ENCODE measurements at regions not wholly inside any gene's neighbourhood (a gene's known extent, or its start where the extent isn't known, plus 50 kb on each side); places are given as distances from the start of the nearest gene placed in this dataset.
A peak's percentile ranks its signal among the peaks of the same experiment; 100 is the strongest.

- H3K4me3 ChIP-seq (ENCODE audit: low read depth, low read length) = no peak overlapping the region
- TF ChIP-seq CTCF (IDR thresholded peaks at IDR 0.05; ENCODE audit: insufficient read depth, low read depth, low read length) = no peak
- DNase-seq (ENCODE audit: low read depth) = no peak
Observed at GRCh38 chr10:113456741-113457140, 96.1 kb upstream of the HABP2 start.

DNA sequence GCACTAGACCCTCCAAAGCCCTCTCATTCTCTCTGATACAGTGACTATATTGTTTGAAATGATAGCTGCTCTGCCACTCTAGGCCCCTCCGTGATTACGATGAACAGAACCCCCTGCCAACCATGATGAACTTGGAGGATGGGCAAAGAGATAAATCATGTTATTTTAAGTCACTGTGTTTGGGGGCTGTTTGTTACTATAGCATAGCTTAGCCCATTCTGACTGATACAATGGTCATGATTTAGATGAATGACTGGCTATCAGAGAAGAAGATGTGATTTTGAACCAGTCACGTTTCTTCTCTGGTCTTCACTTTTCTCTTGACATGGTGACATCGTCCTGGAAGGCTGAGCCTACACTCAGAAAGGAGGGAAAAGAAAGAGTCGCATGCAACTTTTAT, 95.4 kb upstream of the HABP2 start:
- no peak for TF ChIP-seq CTCF (IDR thresholded peaks at IDR 0.05; ENCODE audit: insufficient read depth, low read depth, low read length)
- no peak overlapping the region for H3K4me3 ChIP-seq (ENCODE audit: low read depth, low read length)
- no peak for DNase-seq (ENCODE audit: low read depth)

DNA sequence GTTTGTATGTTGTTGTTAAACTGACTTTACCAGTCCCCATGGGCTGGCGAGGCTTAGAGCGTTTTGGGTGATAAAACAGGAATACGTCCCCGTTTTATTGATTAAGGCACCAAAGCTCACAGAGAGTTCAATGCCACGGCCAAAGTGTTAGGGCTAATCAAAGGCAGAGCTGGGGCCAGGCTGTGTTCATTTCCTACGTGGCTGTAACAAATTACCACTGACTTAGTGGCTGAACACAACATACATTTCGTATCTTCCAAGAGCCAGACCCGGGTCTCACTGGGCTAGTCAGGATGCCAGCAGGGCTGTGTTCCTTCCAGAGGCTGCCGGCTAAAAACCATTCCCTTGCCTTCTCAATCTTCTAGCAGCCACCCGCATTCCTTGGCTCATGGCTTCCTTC, 94.4 kb upstream of the HABP2 start:
- no peak for DNase-seq (ENCODE audit: low read depth)
- no peak for TF ChIP-seq CTCF (IDR thresholded peaks at IDR 0.05; ENCODE audit: insufficient read depth, low read depth, low read length)
- no peak overlapping the region for H3K4me3 ChIP-seq (ENCODE audit: low read depth, low read length)

DNA sequence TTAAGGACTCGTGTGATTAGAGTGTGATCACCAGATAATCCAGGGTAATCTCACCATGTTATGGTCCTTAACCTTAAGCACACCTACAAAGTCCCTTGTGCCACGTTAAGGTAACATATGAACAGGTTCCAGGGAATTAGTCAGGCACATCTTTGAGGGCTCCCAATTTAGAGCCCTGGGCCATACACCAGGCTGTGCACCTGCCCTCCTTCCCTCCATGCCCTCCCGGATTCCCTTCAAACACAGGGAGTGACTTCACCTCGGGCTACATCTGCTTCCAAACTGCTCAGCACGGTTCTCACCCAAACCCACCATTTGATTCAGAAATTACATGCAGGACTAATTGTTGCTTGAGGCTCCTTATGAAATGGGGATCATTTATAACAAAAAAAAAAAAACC, 93.9 kb upstream of the HABP2 start:
- no peak overlapping the region for H3K4me3 ChIP-seq (ENCODE audit: low read depth, low read length)
- no peak for DNase-seq (ENCODE audit: low read depth)
- TF ChIP-seq CTCF (IDR thresholded peaks at IDR 0.05; ENCODE audit: insufficient read depth, low read depth, low read length) = no peak

- no peak for DNase-seq (ENCODE audit: low read depth)
- H3K4me3 ChIP-seq (ENCODE audit: low read depth, low read length) = no peak overlapping the region
- no peak for TF ChIP-seq CTCF (IDR thresholded peaks at IDR 0.05; ENCODE audit: insufficient read depth, low read depth, low read length)
Observed at GRCh38 chr10:113459626-113460280, 93.1 kb upstream of the HABP2 start.

DNA sequence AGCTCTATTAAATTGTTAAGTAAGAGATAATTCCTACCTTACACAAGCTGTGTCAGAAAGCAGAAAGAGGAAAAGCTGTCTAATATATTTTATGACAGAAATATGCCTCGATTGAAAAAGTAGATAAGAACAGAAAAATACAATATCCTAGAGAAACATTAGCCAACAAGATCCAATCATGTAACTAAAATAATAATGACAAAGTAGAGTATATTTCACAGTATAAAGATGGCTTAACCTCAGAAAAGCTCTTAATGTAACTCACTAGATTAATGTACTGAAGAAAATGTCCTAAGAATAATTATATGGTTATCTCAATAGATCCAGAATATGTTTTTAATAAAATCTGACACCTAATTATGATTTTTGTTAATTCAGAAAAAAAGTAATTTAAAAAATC, 89.8 kb upstream of the HABP2 start:
- no peak overlapping the region for H3K4me3 ChIP-seq (ENCODE audit: low read depth, low read length)
- no peak for TF ChIP-seq CTCF (IDR thresholded peaks at IDR 0.05; ENCODE audit: insufficient read depth, low read depth, low read length)
- no peak for DNase-seq (ENCODE audit: low read depth)

DNA sequence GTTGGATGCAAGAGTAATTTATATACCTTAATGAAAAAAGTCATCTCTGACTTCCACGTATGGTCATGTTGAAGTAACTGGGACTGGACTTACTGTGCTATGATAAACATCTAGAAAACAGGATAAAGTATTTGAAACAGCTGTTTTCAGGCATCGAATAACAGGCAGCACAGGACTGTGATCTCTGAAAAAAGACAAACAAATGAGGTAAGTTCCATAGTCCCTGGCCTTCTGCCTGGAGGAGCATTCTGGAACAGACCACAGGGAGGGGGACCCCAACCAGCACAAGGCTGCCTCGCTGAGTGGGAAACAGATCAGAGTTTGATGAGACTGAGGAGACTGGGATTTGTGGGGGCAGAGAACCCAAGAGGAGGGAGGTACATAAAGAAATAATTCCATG, 89.1 kb upstream of the HABP2 start:
- no peak for TF ChIP-seq CTCF (IDR thresholded peaks at IDR 0.05; ENCODE audit: insufficient read depth, low read depth, low read length)
- DNase-seq (ENCODE audit: low read depth) = peak; percentile 55
- no peak overlapping the region for H3K4me3 ChIP-seq (ENCODE audit: low read depth, low read length)

Measured in fibroblast of villous mesenchyme (primary cell).